Ascending aorta (tissue), 2 donors: ENCODE measurements at regions not wholly inside any gene's neighbourhood (a gene's known extent, or its start where the extent isn't known, plus 50 kb on each side); places are given as distances from the start of the nearest gene placed in this dataset.

Experiments used
- DNase-seq, 2 donors: peaks; one replicate each; pipeline ENCODE4 v3.0.0-alpha.2; 2019; ENCODE audit warnings: low spot score in 2 of 2
- H3K27ac ChIP-seq, 2 donors: fragments of 200-600 bp; sonication (generic); one replicate each; pipeline ENCODE4 v1.5.1; 2016 to 2017; ENCODE audit warnings: mild to moderate bottlenecking in 1 of 2
- H3K27me3 ChIP-seq: fragments of 200-600 bp; sonication (generic); one replicate; pipeline ENCODE4 v1.5.1; 2017
- H3K36me3 ChIP-seq, 2 donors: fragments of 200-600 bp; sonication (generic); one replicate each; pipeline ENCODE4 v1.5.1; 2016
- H3K4me1 ChIP-seq, 2 donors: fragments of 200-600 bp; sonication (generic); one replicate each; pipeline ENCODE4 v1.5.1; 2016 to 2017; ENCODE audit warnings: mild to moderate bottlenecking in 1 of 2
- H3K4me3 ChIP-seq, 2 donors: fragments of 200-600 bp; sonication (generic); one replicate each; pipeline ENCODE4 v1.5.1; 2016 to 2017; ENCODE audit warnings: mild to moderate bottlenecking in 1 of 2
- H3K9me3 ChIP-seq, 2 donors: fragments of 200-600 bp; sonication (generic); one replicate each; pipeline ENCODE4 v1.5.1; 2016
- intact Hi-C: fragments of 100-400 bp; cut with DNase I; formaldehyde crosslinking; loops from one replicate; pipeline ENCODE4 v1.15.1; 2023
- TF ChIP-seq, protein P1 (sequence below), 3 experiments: fragments of 200-600 bp in 2 of 3; fragments of 450-650 bp in 1 of 3; sonication (generic) in 2 of 3; IDR thresholded peaks; one replicate each; pipeline ENCODE4 v1.5.1; 2016 to 2019; ENCODE audit warnings: antibody characterized with exemption in 3 of 3, mild to moderate bottlenecking in 1 of 3, moderate library complexity in 1 of 3

DNA sequence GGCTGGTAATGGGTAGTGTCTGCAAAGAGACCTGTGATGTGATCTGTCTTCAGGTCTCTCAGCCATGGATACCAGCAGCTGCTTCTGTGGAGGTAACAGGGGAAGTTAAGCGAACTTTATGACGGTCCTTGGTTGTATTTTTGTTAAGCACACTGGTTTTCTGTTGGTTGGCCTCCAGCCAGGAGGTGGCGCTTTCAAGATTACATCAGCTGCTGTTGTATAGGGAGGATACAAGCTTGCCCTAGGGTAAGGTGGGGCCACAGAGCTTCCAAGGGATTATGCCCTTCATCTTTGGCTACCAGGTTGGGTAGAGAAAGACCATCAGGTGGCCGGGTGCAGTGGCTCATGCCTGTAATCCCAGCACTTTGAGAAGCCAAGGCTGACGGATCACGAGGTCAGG lies 834.2 kb upstream of the GALNTL6 start:
- Histone ChIP-seq H3K36me3 (no peaks in the 10 kb centered on the region), H3K4me3 (no peak overlapping the region), H3K27ac (no peak overlapping the region), H3K27me3 (no peaks in the 10 kb centered on the region), H3K9me3 (no peaks in the 10 kb centered on the region), H3K4me1 (no peaks in the 10 kb centered on the region)
- DNase-seq, result no peak
- TF ChIP-seq, protein P1, sequence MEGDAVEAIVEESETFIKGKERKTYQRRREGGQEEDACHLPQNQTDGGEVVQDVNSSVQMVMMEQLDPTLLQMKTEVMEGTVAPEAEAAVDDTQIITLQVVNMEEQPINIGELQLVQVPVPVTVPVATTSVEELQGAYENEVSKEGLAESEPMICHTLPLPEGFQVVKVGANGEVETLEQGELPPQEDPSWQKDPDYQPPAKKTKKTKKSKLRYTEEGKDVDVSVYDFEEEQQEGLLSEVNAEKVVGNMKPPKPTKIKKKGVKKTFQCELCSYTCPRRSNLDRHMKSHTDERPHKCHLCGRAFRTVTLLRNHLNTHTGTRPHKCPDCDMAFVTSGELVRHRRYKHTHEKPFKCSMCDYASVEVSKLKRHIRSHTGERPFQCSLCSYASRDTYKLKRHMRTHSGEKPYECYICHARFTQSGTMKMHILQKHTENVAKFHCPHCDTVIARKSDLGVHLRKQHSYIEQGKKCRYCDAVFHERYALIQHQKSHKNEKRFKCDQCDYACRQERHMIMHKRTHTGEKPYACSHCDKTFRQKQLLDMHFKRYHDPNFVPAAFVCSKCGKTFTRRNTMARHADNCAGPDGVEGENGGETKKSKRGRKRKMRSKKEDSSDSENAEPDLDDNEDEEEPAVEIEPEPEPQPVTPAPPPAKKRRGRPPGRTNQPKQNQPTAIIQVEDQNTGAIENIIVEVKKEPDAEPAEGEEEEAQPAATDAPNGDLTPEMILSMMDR (IDR thresholded peaks at IDR 0.05), result no peak
- intact Hi-C loops, result no loop called here

DNA sequence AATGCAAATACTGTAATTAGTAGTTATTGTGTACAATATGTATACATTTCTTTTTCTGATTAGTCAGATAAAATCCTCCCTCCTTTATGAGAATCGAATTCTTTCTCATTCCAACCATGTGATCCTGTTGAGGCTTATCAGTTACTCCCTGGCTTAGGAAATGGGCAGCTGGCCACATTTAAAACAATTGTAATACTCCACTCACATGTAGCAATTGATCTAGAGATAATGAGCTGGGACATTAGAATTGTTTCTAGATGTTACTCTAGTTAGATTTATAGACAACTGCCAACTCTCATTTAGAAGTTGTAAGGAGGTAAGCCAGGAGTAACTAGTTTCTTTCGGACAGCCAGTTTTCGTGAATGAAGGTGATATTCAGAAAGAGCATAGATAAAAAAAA lies 859.3 kb upstream of the AADAT start:
- no peak for DNase-seq
- TF ChIP-seq, protein P1 (IDR thresholded peaks at IDR 0.05), result no peak
- Histone ChIP-seq H3K27ac (no peak overlapping the region), H3K9me3 (no peaks in the 10 kb centered on the region), H3K4me3 (no peak overlapping the region), H3K36me3 (no peaks in the 10 kb centered on the region), H3K4me1 (no peaks in the 10 kb centered on the region), H3K27me3 (no peaks in the 10 kb centered on the region)
- intact Hi-C loops, result no loop called here

DNA sequence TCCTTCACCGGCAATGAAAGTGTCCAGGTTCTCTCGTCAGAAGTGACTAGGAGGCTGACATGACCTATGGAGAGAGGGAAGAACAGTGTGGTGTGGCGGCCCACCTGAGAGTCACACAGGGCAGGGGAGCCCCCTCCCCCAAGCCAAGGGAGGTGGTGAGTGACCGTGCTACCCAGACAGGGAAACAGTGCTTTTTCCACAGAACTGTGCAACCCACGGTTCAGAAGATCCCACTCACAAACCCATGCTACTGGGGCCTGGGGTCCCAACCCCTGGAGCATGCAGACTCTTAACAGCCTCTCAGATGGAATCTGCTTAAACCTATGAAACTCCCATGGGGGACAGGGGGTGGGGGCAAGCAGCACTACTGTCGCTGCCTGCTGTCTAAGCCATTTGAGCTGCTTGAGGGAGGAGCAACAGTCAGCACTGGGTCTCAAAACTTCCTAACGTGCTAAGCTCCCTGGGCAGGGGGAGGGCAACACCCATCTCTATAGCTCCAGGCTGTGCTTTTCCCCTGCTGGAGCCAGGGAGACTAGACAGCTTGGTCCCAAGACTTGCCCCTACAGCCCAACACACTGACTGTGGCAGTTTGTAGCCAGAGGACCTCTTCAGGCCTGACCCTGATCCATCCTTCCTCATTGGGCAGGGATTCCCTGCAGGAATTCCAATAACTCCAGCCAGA lies 850.4 kb upstream of the AADAT start:
- H3K4me3 ChIP-seq, result no peak overlapping the region
- TF ChIP-seq, protein P1 (IDR thresholded peaks at IDR 0.05), result no peak
- H3K4me1 ChIP-seq, result no peaks in the 10 kb centered on the region
- H3K9me3 ChIP-seq, result peaks cover 0 to 8% of the 10 kb centered on the region in 2 donors
- no peaks in the 10 kb centered on the region for H3K27me3 ChIP-seq
- intact Hi-C loops, result no loop called here
- H3K36me3 ChIP-seq, result no peaks in the 10 kb centered on the region
- no peak for DNase-seq
- no peak overlapping the region for H3K27ac ChIP-seq

DNA sequence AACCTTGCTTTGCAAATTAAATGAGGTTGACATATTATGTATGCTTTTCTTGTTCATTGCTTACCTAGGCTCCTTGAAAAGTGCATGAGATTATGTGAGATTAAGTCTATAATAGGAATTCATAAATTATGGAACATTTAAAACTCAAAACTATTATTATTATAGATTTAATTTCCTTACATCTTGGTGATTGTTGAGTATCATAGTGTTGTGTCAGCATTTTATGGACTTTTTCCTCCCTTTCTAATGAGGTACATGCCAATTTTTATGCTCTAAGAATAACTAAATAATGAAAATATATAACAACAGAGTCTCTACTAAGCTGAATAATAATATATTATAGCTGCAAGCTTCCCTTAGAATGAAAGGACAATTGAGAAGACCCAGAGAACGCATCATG lies 848.8 kb upstream of the AADAT start:
- H3K9me3 ChIP-seq, result peaks cover 0 to 8% of the 10 kb centered on the region in 2 donors
- DNase-seq, result no peak
- H3K27me3 ChIP-seq, result no peaks in the 10 kb centered on the region
- no peaks in the 10 kb centered on the region for H3K4me1 ChIP-seq
- TF ChIP-seq, protein P1 (IDR thresholded peaks at IDR 0.05), result no peak
- no peak overlapping the region for H3K4me3 ChIP-seq
- intact Hi-C loops, result no loop called here
- H3K36me3 ChIP-seq, result no peaks in the 10 kb centered on the region
- no peak overlapping the region for H3K27ac ChIP-seq

DNA sequence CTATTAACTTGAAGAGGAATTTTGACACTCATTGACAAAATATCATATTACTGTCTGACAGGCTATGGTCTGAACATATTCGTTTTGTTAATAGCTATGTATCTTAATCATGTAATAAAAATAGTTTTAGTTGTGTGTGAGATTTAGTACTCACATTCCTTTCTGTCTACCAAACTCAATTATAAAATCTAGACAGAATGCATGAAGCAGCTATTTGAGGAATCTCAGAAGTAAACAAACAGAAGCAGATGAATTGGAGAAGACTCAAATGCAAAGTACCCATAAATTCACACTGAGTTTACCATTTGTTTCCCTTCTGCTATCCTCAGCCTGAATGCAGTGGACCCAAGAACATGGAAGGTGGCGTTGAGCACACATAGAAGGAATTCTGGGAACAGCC lies 841.6 kb upstream of the AADAT start:
- DNase-seq, result no peak
- intact Hi-C loops, result no loop called here
- no peaks in the 10 kb centered on the region for H3K27me3 ChIP-seq
- no peak overlapping the region for H3K4me3 ChIP-seq
- H3K27ac ChIP-seq, result no peak overlapping the region
- H3K4me1 ChIP-seq, result no peaks in the 10 kb centered on the region
- H3K36me3 ChIP-seq, result no peaks in the 10 kb centered on the region
- TF ChIP-seq, protein P1 (IDR thresholded peaks at IDR 0.05), result no peak
- H3K9me3 ChIP-seq, result no peaks in the 10 kb centered on the region

DNA sequence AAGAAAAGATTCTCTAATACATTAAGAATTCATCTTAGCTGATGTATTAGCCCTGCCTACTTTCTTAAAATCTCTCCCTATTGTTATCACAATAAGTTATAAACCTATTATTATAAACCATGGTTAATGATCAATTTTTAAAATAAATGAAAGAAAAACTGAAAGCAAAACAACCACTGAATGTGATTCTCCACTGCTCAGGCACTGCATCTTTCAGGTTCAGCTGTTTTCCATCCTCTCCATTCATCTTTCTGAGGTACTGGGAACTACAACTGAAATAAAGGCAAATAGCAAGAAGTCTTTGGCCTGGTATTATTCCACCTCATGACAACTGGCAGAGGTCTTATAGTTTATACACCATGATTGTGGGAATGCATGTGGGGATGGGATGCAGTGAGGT lies 798.9 kb upstream of the AADAT start:
- TF ChIP-seq, protein P1 (IDR thresholded peaks at IDR 0.05), result no peak
- intact Hi-C loops, result no loop called here
- Histone ChIP-seq H3K4me3 (no peak overlapping the region), H3K9me3 (peaks cover 0 to 3% of the 10 kb centered on the region in 2 donors), H3K36me3 (no peaks in the 10 kb centered on the region), H3K27ac (no peak overlapping the region), H3K27me3 (no peaks in the 10 kb centered on the region), H3K4me1 (no peaks in the 10 kb centered on the region)
- DNase-seq, result no peak
